ENCODE measurements at regions not wholly inside any gene's neighbourhood (a gene's known extent, or its start where the extent isn't known, plus 50 kb on each side); places are given as distances from the start of the nearest gene placed in this dataset.

DNA sequence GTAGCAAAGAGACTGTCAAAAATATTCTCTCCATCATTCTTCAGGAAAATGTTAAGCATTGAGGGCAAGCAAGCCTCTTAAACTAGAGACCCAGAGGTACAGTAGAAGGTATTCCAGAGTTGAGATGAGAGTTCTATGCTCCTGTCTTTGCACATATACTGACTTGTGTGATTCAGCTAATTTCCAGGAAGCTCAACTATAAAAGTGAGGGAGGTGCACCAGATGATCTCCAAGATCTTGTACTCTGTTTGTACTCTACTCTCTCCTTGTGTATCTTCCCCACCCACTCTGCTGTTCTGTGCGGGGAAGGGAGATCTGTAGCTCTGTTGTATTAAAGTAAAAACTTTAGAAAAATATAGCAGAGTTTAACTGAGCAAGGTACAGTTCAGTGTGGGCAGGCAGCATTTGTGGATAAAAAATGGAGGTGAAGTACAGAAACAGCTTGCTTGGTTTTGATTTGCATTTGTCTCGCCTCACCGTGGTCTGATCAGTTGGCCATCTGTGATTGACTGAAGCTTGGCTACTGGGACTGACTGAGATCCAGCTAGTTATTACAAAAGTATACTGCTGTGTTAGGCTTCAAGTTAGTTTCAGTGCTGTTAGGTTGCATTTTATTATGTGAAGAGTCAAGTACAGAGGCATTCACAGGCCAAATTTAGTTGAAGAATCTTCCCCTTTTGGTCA, 463.1 kb upstream of the GOLIM4 start:
- no peaks in the 10 kb centered on the region for H3K9me1 ChIP-seq (ENCODE audit: insufficient read depth, low read length)
- no peaks in the 10 kb centered on the region for H3K9me3 ChIP-seq (ENCODE audit: control insufficient read depth, insufficient read depth, low read length)
- H3K23ac ChIP-seq (ENCODE audit: low read depth, low read length) = no peak overlapping the region
- no peak overlapping the region for H4K8ac ChIP-seq (ENCODE audit: low read depth in 2 of 2, low read length in 2 of 2)
- no peak overlapping the region for H3K4ac ChIP-seq (ENCODE audit: low read depth, low read length)
- no peak overlapping the region for H2AK5ac ChIP-seq (ENCODE audit: low read depth, low read length)
- no peak overlapping the region for H2AK9ac ChIP-seq (replicated peaks; ENCODE audit: low read depth, low read length, poor library complexity)
- dilution Hi-C loops (cut with HindIII; ENCODE audit: low sequenced_read_pairs, unreplicated experiment) = no loop called here
- no peaks in the 10 kb centered on the region for H3K4me1 ChIP-seq (ENCODE audit: control insufficient read depth, insufficient read depth, low read length)
- H3K56ac ChIP-seq (ENCODE audit: extremely low read depth, insufficient read depth, low read length) = no peak overlapping the region
- no peaks in the 10 kb centered on the region for H4K20me1 ChIP-seq (ENCODE audit: insufficient read depth, low read length)
- no peak overlapping the region for H3K4me2 ChIP-seq (ENCODE audit: low read depth, low read length)
- no peak overlapping the region for H3K14ac ChIP-seq (replicated peaks; ENCODE audit: low read depth, low read length)
- H2BK5ac ChIP-seq (ENCODE audit: low read depth, low read length, poor library complexity, severe bottlenecking) = no peak overlapping the region
- no peak overlapping the region for H2AFZ ChIP-seq (replicated peaks; ENCODE audit: low read length, poor library complexity)
- H2BK15ac ChIP-seq (ENCODE audit: low read depth, low read length) = no peak overlapping the region
- TF ChIP-seq, protein P1, sequence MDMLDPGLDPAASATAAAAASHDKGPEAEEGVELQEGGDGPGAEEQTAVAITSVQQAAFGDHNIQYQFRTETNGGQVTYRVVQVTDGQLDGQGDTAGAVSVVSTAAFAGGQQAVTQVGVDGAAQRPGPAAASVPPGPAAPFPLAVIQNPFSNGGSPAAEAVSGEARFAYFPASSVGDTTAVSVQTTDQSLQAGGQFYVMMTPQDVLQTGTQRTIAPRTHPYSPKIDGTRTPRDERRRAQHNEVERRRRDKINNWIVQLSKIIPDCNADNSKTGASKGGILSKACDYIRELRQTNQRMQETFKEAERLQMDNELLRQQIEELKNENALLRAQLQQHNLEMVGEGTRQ (IDR thresholded peaks at IDR 0.05; ENCODE audit: low read depth, low read length) = no peak
- TF ChIP-seq CHD1 (IDR thresholded peaks at IDR 0.05; ENCODE audit: low read depth, low read length) (no peak), SMC3 (IDR thresholded peaks at IDR 0.05; ENCODE audit: low read depth, low read length) (no peak), CEBPB (IDR thresholded peaks at IDR 0.05; ENCODE audit: low read depth, low read length) (no peak), FOS (IDR thresholded peaks at IDR 0.05; ENCODE audit: low read depth, low read length) (no peak), RAD21 (IDR thresholded peaks at IDR 0.05; ENCODE audit: low read length) (no peak), MXI1 (IDR thresholded peaks at IDR 0.05; ENCODE audit: borderline replicate concordance, low read depth, low read length) (no peak), CTCF (conservative IDR thresholded peaks at IDR 0.05; ENCODE audit: low read depth, low read length) (no peak), RFX5 (IDR thresholded peaks at IDR 0.05; ENCODE audit: low read depth, low read length) (no peak), MAFK (IDR thresholded peaks at IDR 0.05; ENCODE audit: low read depth, low read length) (no peak), MAZ (IDR thresholded peaks at IDR 0.05; ENCODE audit: borderline replicate concordance, low read depth, low read length) (no peak), NFE2L2 (IDR thresholded peaks at IDR 0.05; ENCODE audit: low read depth, low read length) (no peak), POLR2A (IDR thresholded peaks at IDR 0.05; ENCODE audit: low read depth, low read length) (no peak), RCOR1 (IDR thresholded peaks at IDR 0.05; ENCODE audit: insufficient replicate concordance, low read length) (no peak), BHLHE40 (IDR thresholded peaks at IDR 0.05; ENCODE audit: low read depth, low read length) (no peak)
- TF ChIP-seq, protein P2, sequence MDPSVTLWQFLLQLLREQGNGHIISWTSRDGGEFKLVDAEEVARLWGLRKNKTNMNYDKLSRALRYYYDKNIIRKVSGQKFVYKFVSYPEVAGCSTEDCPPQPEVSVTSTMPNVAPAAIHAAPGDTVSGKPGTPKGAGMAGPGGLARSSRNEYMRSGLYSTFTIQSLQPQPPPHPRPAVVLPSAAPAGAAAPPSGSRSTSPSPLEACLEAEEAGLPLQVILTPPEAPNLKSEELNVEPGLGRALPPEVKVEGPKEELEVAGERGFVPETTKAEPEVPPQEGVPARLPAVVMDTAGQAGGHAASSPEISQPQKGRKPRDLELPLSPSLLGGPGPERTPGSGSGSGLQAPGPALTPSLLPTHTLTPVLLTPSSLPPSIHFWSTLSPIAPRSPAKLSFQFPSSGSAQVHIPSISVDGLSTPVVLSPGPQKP (IDR thresholded peaks at IDR 0.05; ENCODE audit: borderline replicate concordance, low read depth, low read length) = no peak
- H3K18ac ChIP-seq (ENCODE audit: low read depth, low read length) = no peak overlapping the region
- no peaks in the 10 kb centered on the region for H3K27me3 ChIP-seq (ENCODE audit: control insufficient read depth, insufficient read depth, low read length)
- ChIA-PET CTCF (no interaction called here), POLR2A (ENCODE audit: unreplicated experiment) (no interaction called here)
- no peak overlapping the region for H2BK20ac ChIP-seq (ENCODE audit: low read depth, low read length)
- H3K4me3 ChIP-seq (ENCODE audit: insufficient read depth, low read depth, low read length) = no peak overlapping the region
- WGBS, 2 experiments (ENCODE audit: extremely low coverage in 2 of 2, insufficient read length in 1 of 2) = 100% methylated on average over 2 of the region's 3 CpGs; no CpG with 5 or more reads in 1 of the 2 experiments
- in situ Hi-C loops (cut with MboI; ENCODE audit: low sequenced_read_pairs) = no loop called here
- no TSS peak for BruUV-seq (replicated peaks)
- ATAC-seq (ENCODE audit: low read depth) (no peak), DNase-seq (no peak)
- no peak overlapping the region for H4K91ac ChIP-seq (ENCODE audit: insufficient read depth, low read depth, low read length)
- H3K9ac ChIP-seq (ENCODE audit: low read depth, low read length) = no peak overlapping the region
- no peak overlapping the region for H3K27ac ChIP-seq (ENCODE audit: insufficient read depth, low read length)
- H3K36me3 ChIP-seq (ENCODE audit: control insufficient read depth, insufficient read depth, low read length) = no peaks in the 10 kb centered on the region
- H4K5ac ChIP-seq (ENCODE audit: low read depth, low read length) = no peak overlapping the region
- H3K79me1 ChIP-seq (ENCODE audit: low read depth in 1 of 2, low read length in 2 of 2) = no peaks in the 10 kb centered on the region
- intact Hi-C loops (cut with micrococcal nuclease) = no loop called here
- H2BK120ac ChIP-seq (ENCODE audit: low read depth, low read length) = no peak overlapping the region
